CD4-positive, alpha-beta T cell treated with Interleukin-17A for 1 hour (primary cell): ENCODE measurements at regions not wholly inside any gene's neighbourhood (a gene's known extent, or its start where the extent isn't known, plus 50 kb on each side); places are given as distances from the start of the nearest gene placed in this dataset.

Source experiments
- DNase-seq: peaks from one replicate; pipeline ENCODE4 v3.0.0-alpha.2; 2020

GRCh38 chr5:143554918-143555477 is 151.5 kb upstream of the NR3C1 start:
- DNase-seq = no peak

GRCh38 chr5:143554187-143554717 is 150.8 kb upstream of the NR3C1 start:
- DNase-seq = no peak

GRCh38 chr5:143552680-143553079 is 149.2 kb upstream of the NR3C1 start:
- no peak for DNase-seq

GRCh38 chr5:143551820-143552251 is 148.3 kb upstream of the NR3C1 start:
- DNase-seq = no peak

GRCh38 chr5:143550986-143551630 is 147.6 kb upstream of the NR3C1 start:
- no peak for DNase-seq

GRCh38 chr5:143547342-143547741 is 143.9 kb upstream of the NR3C1 start:
- no peak for DNase-seq

- DNase-seq = no peak
These were observed 142.9 kb upstream of the NR3C1 start for GRCh38 chr5:143546394-143546793.

- no peak for DNase-seq
These were observed 141.1 kb upstream of the NR3C1 start for GRCh38 chr5:143544606-143545005.

GRCh38 chr5:143543358-143544255 is 140.1 kb upstream of the NR3C1 start:
- DNase-seq = no peak

GRCh38 chr5:143542798-143543144 is 139.3 kb upstream of the NR3C1 start:
- no peak for DNase-seq

- DNase-seq = no peak
These were observed 138.7 kb upstream of the NR3C1 start for GRCh38 chr5:143541943-143542797.

GRCh38 chr5:143539742-143540141 is 136.3 kb upstream of the NR3C1 start:
- DNase-seq = no peak

- DNase-seq = no peak
These were observed 133.6 kb upstream of the NR3C1 start for GRCh38 chr5:143537056-143537455.

- DNase-seq = no peak
These were observed 132.9 kb upstream of the NR3C1 start for GRCh38 chr5:143536364-143536763.

- DNase-seq = no peak
These were observed 131.3 kb upstream of the NR3C1 start for GRCh38 chr5:143534761-143535154.

- no peak for DNase-seq
These were observed 130.7 kb upstream of the NR3C1 start for GRCh38 chr5:143533978-143534760.

GRCh38 chr5:143533475-143533874 is 130.0 kb upstream of the NR3C1 start:
- no peak for DNase-seq

GRCh38 chr5:143527808-143528207 is 124.3 kb upstream of the NR3C1 start:
- DNase-seq = no peak

GRCh38 chr5:143525176-143525575 is 121.7 kb upstream of the NR3C1 start:
- DNase-seq = no peak

- no peak for DNase-seq
These were observed 121.0 kb upstream of the NR3C1 start for GRCh38 chr5:143524338-143524945.

GRCh38 chr5:143521846-143522400 is 118.4 kb upstream of the NR3C1 start:
- DNase-seq = no peak
